ENCODE measurements at regions not wholly inside any gene's neighbourhood (a gene's known extent, or its start where the extent isn't known, plus 50 kb on each side); places are given as distances from the start of the nearest gene placed in this dataset.

DNA sequence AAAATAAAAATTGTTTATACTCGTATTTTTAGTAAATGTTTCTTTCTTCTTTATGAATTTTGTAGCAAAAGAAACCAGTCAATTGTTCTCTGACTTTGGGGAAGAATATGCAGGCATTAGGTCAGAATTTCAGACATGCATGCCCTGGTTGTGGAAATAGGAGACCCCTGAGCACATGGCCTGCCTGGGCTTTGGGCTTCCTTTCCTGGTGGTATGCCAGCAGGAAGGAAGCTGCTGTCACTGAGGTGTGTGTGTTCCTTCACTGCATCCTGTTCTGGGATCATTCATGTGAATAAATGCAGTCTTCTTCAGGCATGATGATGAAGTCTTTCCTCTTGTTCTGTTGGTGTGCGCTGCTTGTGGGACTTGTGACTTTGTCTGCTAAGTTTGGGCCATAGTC, 920.2 kb upstream of the VRK2 start:
- no peaks in the 10 kb centered on the region for H3K27me3 ChIP-seq (ENCODE audit: low read length)
- no peak overlapping the region for H2AFZ ChIP-seq (ENCODE audit: low read depth, low read length, severe bottlenecking)
- H3K36me3 ChIP-seq (ENCODE audit: low read length), result no peaks in the 10 kb centered on the region
- no peak overlapping the region for H3K27ac ChIP-seq (ENCODE audit: low read depth, low read length)
- H3K4me2 ChIP-seq (ENCODE audit: low read depth, low read length, poor library complexity, severe bottlenecking), result no peak overlapping the region
- H3K9me3 ChIP-seq (ENCODE audit: insufficient read depth, low read length), result no peaks in the 10 kb centered on the region
- no peak for TF ChIP-seq CTCF (IDR thresholded peaks at IDR 0.05; ENCODE audit: insufficient read depth, low read length, poor library complexity, severe bottlenecking)
- no peak for TF ChIP-seq EZH2phosphoT487 (conservative IDR thresholded peaks at IDR 0.05; ENCODE audit: low read length)
- no peaks in the 10 kb centered on the region for H3K79me2 ChIP-seq (ENCODE audit: insufficient read depth, low read length)
- H3K4me3 ChIP-seq (ENCODE audit: insufficient read depth, low read length, poor library complexity, severe bottlenecking), result no peak overlapping the region
- no peaks in the 10 kb centered on the region for H3F3A ChIP-seq (ENCODE audit: insufficient read depth)
- H3K9me2 ChIP-seq (replicated peaks; ENCODE audit: insufficient read depth, low read length), result no peaks in the 10 kb centered on the region
- no peaks in the 10 kb centered on the region for H4K20me1 ChIP-seq (ENCODE audit: low read depth, low read length)
- no peak overlapping the region for H3K9ac ChIP-seq (ENCODE audit: low read length)

GRCh38 chr2:57139179-57139578, 907.4 kb upstream of the VRK2 start:
- H3K4me3 ChIP-seq (ENCODE audit: insufficient read depth, low read length, poor library complexity, severe bottlenecking), result no peak overlapping the region
- H3K9me3 ChIP-seq (ENCODE audit: insufficient read depth, low read length), result no peaks in the 10 kb centered on the region
- H3K79me2 ChIP-seq (ENCODE audit: insufficient read depth, low read length), result no peaks in the 10 kb centered on the region
- H3K36me3 ChIP-seq (ENCODE audit: low read length), result no peaks in the 10 kb centered on the region
- no peak overlapping the region for H3K27ac ChIP-seq (ENCODE audit: low read depth, low read length)
- TF ChIP-seq EZH2phosphoT487 (conservative IDR thresholded peaks at IDR 0.05; ENCODE audit: low read length) (no peak), CTCF (IDR thresholded peaks at IDR 0.05; ENCODE audit: insufficient read depth, low read length, poor library complexity, severe bottlenecking) (no peak)
- no peaks in the 10 kb centered on the region for H3K9me2 ChIP-seq (replicated peaks; ENCODE audit: insufficient read depth, low read length)
- no peak overlapping the region for H2AFZ ChIP-seq (ENCODE audit: low read depth, low read length, severe bottlenecking)
- no peaks in the 10 kb centered on the region for H3K27me3 ChIP-seq (ENCODE audit: low read length)
- no peaks in the 10 kb centered on the region for H4K20me1 ChIP-seq (ENCODE audit: low read depth, low read length)
- H3K9ac ChIP-seq (ENCODE audit: low read length), result no peak overlapping the region
- H3F3A ChIP-seq (ENCODE audit: insufficient read depth), result no peaks in the 10 kb centered on the region
- H3K4me2 ChIP-seq (ENCODE audit: low read depth, low read length, poor library complexity, severe bottlenecking), result no peak overlapping the region

DNA sequence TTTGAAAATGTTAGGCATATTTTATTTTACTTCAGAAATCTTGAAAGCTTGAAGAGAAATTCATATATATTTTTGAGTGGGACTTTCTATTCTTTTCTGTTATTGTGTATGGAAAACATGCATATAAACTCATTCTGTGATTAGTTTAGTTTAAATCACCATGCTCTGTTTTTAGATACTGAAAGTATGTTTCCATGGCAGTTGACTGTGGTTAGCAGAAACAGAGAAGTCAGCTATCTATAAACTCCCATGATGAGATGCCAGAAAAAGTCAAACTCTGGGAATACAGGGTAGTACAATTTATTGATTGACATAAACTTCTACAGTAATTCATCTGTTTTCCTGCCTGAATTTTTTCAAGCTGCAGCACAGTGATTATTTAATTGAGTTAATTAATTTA, 905.3 kb upstream of the VRK2 start:
- Histone ChIP-seq H3K79me2 (ENCODE audit: insufficient read depth, low read length) (no peaks in the 10 kb centered on the region), H3K9ac (ENCODE audit: low read length) (no peak overlapping the region), H3K4me3 (ENCODE audit: insufficient read depth, low read length, poor library complexity, severe bottlenecking) (no peak overlapping the region), H3K9me3 (ENCODE audit: insufficient read depth, low read length) (no peaks in the 10 kb centered on the region), H3K36me3 (ENCODE audit: low read length) (no peaks in the 10 kb centered on the region), H3K4me2 (ENCODE audit: low read depth, low read length, poor library complexity, severe bottlenecking) (no peak overlapping the region), H3K27me3 (ENCODE audit: low read length) (no peaks in the 10 kb centered on the region), H3F3A (ENCODE audit: insufficient read depth) (no peaks in the 10 kb centered on the region), H3K9me2 (replicated peaks; ENCODE audit: insufficient read depth, low read length) (no peaks in the 10 kb centered on the region), H3K27ac (ENCODE audit: low read depth, low read length) (no peak overlapping the region), H4K20me1 (ENCODE audit: low read depth, low read length) (no peaks in the 10 kb centered on the region), H2AFZ (ENCODE audit: low read depth, low read length, severe bottlenecking) (no peak overlapping the region)
- TF ChIP-seq CTCF (IDR thresholded peaks at IDR 0.05; ENCODE audit: insufficient read depth, low read length, poor library complexity, severe bottlenecking) (no peak), EZH2phosphoT487 (conservative IDR thresholded peaks at IDR 0.05; ENCODE audit: low read length) (no peak)

DNA sequence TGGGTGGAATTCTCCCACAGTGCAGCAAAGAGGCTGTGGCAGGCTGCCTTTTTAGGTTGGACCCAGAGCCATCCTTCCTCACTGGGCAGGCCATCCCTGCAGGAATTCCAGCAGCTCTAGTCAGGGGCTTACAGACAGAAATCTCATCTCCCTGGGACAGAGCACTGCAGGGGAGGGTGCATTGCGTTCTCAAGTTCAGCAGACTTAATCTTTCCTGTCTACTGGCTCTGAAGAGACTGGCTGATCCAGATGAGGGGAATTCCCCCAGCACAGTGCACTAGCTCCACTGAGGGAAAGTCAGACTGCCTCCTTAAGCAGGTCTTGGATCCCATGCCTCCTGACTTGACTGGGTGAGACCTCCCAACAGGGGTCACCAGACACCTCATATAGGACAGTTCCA, 899.7 kb upstream of the VRK2 start:
- Histone ChIP-seq H3K4me2 (ENCODE audit: low read depth, low read length, poor library complexity, severe bottlenecking) (no peak overlapping the region), H3K9me3 (ENCODE audit: insufficient read depth, low read length) (no peaks in the 10 kb centered on the region), H3K27me3 (ENCODE audit: low read length) (no peaks in the 10 kb centered on the region), H3K36me3 (ENCODE audit: low read length) (no peaks in the 10 kb centered on the region), H3F3A (ENCODE audit: insufficient read depth) (no peaks in the 10 kb centered on the region), H3K9me2 (replicated peaks; ENCODE audit: insufficient read depth, low read length) (no peaks in the 10 kb centered on the region), H3K9ac (ENCODE audit: low read length) (no peak overlapping the region), H3K27ac (ENCODE audit: low read depth, low read length) (no peak overlapping the region), H3K4me3 (ENCODE audit: insufficient read depth, low read length, poor library complexity, severe bottlenecking) (no peak overlapping the region), H3K79me2 (ENCODE audit: insufficient read depth, low read length) (no peaks in the 10 kb centered on the region), H2AFZ (ENCODE audit: low read depth, low read length, severe bottlenecking) (no peak overlapping the region), H4K20me1 (ENCODE audit: low read depth, low read length) (no peaks in the 10 kb centered on the region)
- TF ChIP-seq CTCF (IDR thresholded peaks at IDR 0.05; ENCODE audit: insufficient read depth, low read length, poor library complexity, severe bottlenecking), result no peak
- no peak for TF ChIP-seq EZH2phosphoT487 (conservative IDR thresholded peaks at IDR 0.05; ENCODE audit: low read length)

All from SU-DHL-6 (cell line).